Body of pancreas (tissue), 4 donors: ENCODE measurements at regions not wholly inside any gene's neighbourhood (a gene's known extent, or its start where the extent isn't known, plus 50 kb on each side); places are given as distances from the start of the nearest gene placed in this dataset.

Experiments used
- ATAC-seq: fragments of 150-250 bp; one replicate; pipeline ENCODE4 v1.9.1; 2016
- DNase-seq, 4 donors: peaks; one replicate each; pipeline ENCODE4 v3.0.0-alpha.2; 2019
- H3K27ac ChIP-seq, 4 donors: fragments of 200-600 bp; sonication (generic); 1 replicate in 3 of 4; 2 replicates in 1 of 4; pipeline versions ENCODE4 v1.5.1 to v1.6.1; 2016 to 2019; ENCODE audit warnings: mild to moderate bottlenecking in 1 of 4, mixed read lengths in 1 of 4, moderate library complexity in 1 of 4
- H3K27me3 ChIP-seq, 2 donors: fragments of 200-600 bp; sonication (generic); one replicate each; pipeline ENCODE4 v1.6.0; 2016; ENCODE audit warnings: mild to moderate bottlenecking in 1 of 2
- H3K36me3 ChIP-seq, 2 donors: fragments of 200-600 bp; sonication (generic); replicated peaks in 1 of 2; 2 replicates each; pipeline ENCODE4 v1.5.1; 2016; ENCODE audit warnings: low read depth in 2 of 2; ENCODE audit not compliant: insufficient read depth in 1 of 2
- H3K4me1 ChIP-seq: fragments of 200-600 bp; sonication (generic); one replicate; pipeline ENCODE4 v1.6.0; 2016
- H3K4me3 ChIP-seq, 2 donors: fragments of 200-600 bp; sonication (generic); 1 replicate in 1 of 2; 2 replicates in 1 of 2; pipeline ENCODE4 v1.5.1; 2016 to 2019
- H3K9me3 ChIP-seq, 3 donors: fragments of 200-600 bp; sonication (generic); 1 replicate in 2 of 3; 2 replicates in 1 of 3; pipeline ENCODE4 v1.5.1; 2016
- POLR2A ChIP-seq, 3 donors: fragments of 450-650 bp; IDR thresholded peaks; one replicate each; pipeline ENCODE4 v1.6.1; 2016; ENCODE audit warnings: antibody characterized with exemption in 3 of 3, mild to moderate bottlenecking in 2 of 3
- WGBS, 2 donors: methylation state at CpG; one replicate each; pipeline ENCODE4 v1.1.5; 2017; 5-methylcytosine and 5-hydroxymethylcytosine counted together
- intact Hi-C: fragments of 100-400 bp; cut with DNase I; formaldehyde crosslinking; loops from one replicate; pipeline ENCODE4 v1.15.1; 2023
- TF ChIP-seq, protein P1 (sequence below), 7 experiments: fragments of 450-650 bp in 4 of 7; fragments of 200-600 bp in 3 of 7; sonication (generic) in 3 of 7; IDR thresholded peaks; one replicate each; pipeline ENCODE4 v1.5.1; 2016 to 2019; ENCODE audit warnings: antibody characterized with exemption in 7 of 7

DNA sequence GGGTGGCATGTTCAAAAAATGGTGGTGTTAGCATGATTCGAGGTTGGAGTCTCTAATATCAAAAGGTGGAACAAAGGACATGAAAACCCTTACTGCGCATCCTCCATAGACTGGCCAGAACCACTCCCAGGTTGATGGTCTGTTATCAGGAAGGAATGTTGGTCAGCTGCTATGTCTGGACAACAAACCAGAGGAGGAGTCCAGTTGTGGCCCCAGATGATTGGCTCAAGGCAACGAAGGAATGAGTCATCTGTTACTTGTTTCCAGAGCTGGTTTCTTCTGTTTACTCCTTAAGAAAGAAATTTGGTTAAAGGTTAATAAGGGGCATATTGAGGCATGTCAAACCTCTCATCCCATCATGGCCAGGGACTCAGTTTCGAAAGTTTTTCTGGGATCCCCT is 56.8 kb upstream of the GRIA4 start:
- Histone ChIP-seq H3K4me1 (no peaks in the 10 kb centered on the region), H3K27me3 (no peaks in the 10 kb centered on the region), H3K4me3 (no peak overlapping the region), H3K9me3 (no peaks in the 10 kb centered on the region), H3K27ac (no peak overlapping the region), H3K36me3 (no peaks in the 10 kb centered on the region)
- DNase-seq, result no peak
- intact Hi-C loops, result no loop called here
- no peak for ATAC-seq
- TF ChIP-seq, protein P1, sequence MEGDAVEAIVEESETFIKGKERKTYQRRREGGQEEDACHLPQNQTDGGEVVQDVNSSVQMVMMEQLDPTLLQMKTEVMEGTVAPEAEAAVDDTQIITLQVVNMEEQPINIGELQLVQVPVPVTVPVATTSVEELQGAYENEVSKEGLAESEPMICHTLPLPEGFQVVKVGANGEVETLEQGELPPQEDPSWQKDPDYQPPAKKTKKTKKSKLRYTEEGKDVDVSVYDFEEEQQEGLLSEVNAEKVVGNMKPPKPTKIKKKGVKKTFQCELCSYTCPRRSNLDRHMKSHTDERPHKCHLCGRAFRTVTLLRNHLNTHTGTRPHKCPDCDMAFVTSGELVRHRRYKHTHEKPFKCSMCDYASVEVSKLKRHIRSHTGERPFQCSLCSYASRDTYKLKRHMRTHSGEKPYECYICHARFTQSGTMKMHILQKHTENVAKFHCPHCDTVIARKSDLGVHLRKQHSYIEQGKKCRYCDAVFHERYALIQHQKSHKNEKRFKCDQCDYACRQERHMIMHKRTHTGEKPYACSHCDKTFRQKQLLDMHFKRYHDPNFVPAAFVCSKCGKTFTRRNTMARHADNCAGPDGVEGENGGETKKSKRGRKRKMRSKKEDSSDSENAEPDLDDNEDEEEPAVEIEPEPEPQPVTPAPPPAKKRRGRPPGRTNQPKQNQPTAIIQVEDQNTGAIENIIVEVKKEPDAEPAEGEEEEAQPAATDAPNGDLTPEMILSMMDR (IDR thresholded peaks at IDR 0.05), result no peak
- no peak for TF ChIP-seq POLR2A (IDR thresholded peaks at IDR 0.05)
- 38 to 60% methylated on average over 4 of the region's 4 CpGs for WGBS, 2 donors

DNA sequence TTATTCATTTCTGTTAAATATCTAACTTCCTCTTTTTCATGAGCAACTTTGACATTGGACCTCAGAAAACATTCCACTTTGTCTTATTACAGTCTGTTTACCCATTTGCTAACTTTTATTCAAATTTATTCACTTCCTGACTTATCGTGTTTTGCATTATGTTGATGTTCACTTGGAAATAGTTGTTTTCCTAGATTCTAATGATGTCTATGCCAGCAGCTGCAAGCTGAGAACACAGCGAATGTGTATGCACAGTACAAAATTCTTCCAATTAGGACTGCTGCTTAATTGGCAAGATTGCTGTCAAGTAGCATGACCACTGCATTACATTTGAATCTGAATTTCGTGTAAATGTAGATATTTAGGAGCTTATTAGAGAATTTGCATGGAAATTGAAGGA is 61.5 kb upstream of the GRIA4 start:
- no peaks in the 10 kb centered on the region for H3K27me3 ChIP-seq
- 34 to 41% methylated on average over 3 of the region's 3 CpGs for WGBS, 2 donors
- DNase-seq (no peak), ATAC-seq (no peak)
- H3K9me3 ChIP-seq, result no peaks in the 10 kb centered on the region
- no peaks in the 10 kb centered on the region for H3K36me3 ChIP-seq
- no peak overlapping the region for H3K4me3 ChIP-seq
- intact Hi-C loops, result no loop called here
- no peak for TF ChIP-seq POLR2A (IDR thresholded peaks at IDR 0.05)
- H3K4me1 ChIP-seq, result no peaks in the 10 kb centered on the region
- no peak overlapping the region for H3K27ac ChIP-seq

DNA sequence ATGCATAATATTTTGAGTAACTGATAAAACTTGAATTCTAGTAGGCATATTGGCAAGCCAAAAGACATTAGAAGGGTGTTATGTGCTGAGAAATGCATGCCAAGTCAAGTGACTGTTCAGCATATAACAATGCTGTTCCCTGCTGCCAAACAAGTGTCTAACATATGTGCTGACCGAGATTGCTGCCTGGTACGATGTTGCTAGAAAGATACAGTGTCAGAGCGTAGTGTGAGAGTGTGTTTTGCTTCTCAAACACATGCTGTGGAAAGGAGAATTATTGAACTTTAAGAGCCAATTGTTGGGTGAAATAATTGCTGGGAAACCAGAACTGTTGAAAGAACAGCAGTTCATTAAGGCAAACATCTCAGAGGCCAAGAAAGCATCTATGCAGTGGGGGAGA is 71.3 kb upstream of the GRIA4 start:
- TF ChIP-seq, protein P1 (IDR thresholded peaks at IDR 0.05), result no peak
- no peak for TF ChIP-seq POLR2A (IDR thresholded peaks at IDR 0.05)
- Histone ChIP-seq H3K27me3 (no peaks in the 10 kb centered on the region), H3K4me1 (no peaks in the 10 kb centered on the region), H3K27ac (no peak overlapping the region), H3K36me3 (no peaks in the 10 kb centered on the region), H3K9me3 (no peaks in the 10 kb centered on the region), H3K4me3 (no peak overlapping the region)
- no peak for DNase-seq
- 68 to 72% methylated on average over 3 of the region's 3 CpGs for WGBS, 2 donors
- no peak for ATAC-seq
- intact Hi-C loops, result no loop called here

- DNase-seq (no peak), ATAC-seq (no peak)
- WGBS, 2 donors, result 38 to 44% methylated on average over 2 of the region's 2 CpGs
- no peaks in the 10 kb centered on the region for H3K9me3 ChIP-seq
- H3K27me3 ChIP-seq, result no peaks in the 10 kb centered on the region
- TF ChIP-seq POLR2A (IDR thresholded peaks at IDR 0.05), result no peak
- TF ChIP-seq, protein P1 (IDR thresholded peaks at IDR 0.05), result no peak
- H3K4me3 ChIP-seq, result no peak overlapping the region
- no peak overlapping the region for H3K27ac ChIP-seq
- intact Hi-C loops, result no loop called here
- no peaks in the 10 kb centered on the region for H3K4me1 ChIP-seq
- H3K36me3 ChIP-seq, result no peaks in the 10 kb centered on the region
Observed at GRCh38 chr11:105537531-105537930, 72.3 kb upstream of the GRIA4 start.

DNA sequence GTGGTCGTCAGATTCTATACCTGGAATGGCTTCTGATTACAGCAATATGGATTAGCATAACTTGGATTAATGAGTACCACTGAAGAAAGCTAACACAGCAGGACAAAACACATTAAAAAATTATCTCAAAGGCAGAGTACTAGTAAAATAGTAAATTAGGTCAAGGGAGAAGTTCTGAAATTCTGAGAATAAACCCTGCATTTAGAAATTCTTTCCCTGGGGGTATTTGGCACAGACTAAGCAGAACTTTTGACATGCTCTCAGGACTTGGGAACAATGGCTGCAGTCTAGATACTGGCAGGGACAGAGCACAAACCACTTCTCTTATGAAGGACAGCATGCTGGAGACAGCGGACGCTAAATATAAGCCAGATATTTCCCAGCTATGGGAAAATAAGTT is 85.6 kb upstream of the GRIA4 start:
- Histone ChIP-seq H3K4me3 (no peak overlapping the region), H3K9me3 (no peaks in the 10 kb centered on the region), H3K27me3 (no peaks in the 10 kb centered on the region), H3K27ac (peak overlapping the region in 1 of 4 donors; percentile 5), H3K4me1 (no peaks in the 10 kb centered on the region), H3K36me3 (no peaks in the 10 kb centered on the region)
- no peak for DNase-seq
- intact Hi-C loops, result no loop called here
- TF ChIP-seq POLR2A (IDR thresholded peaks at IDR 0.05), result no peak
- TF ChIP-seq, protein P1 (IDR thresholded peaks at IDR 0.05), result no peak
- peak; percentile 68 for ATAC-seq
- WGBS, 2 donors, result 28 to 37% methylated on average over 3 of the region's 3 CpGs
